Lung (tissue), 11 donors: ENCODE measurements at regions not wholly inside any gene's neighbourhood (a gene's known extent, or its start where the extent isn't known, plus 50 kb on each side); places are given as distances from the start of the nearest gene placed in this dataset.

ENCODE experiments used
- ATAC-seq: fragments of 200-7000 bp; cut with Tn5 transposase; one replicate; pipeline ENCODE4 v1.9.1; 2020; ENCODE audit warnings: moderate number of reproducible peaks; ENCODE audit not compliant: insufficient read depth, low FRiP score
- DNase-seq, 3 donors: peaks; one replicate each; pipeline ENCODE4 v3.0.0-alpha.2; 2013 to 2017
- H3K27ac ChIP-seq, 2 donors: one replicate each; pipeline ENCODE4 v1.5.1; 2013; ENCODE audit warnings: mild to moderate bottlenecking in 2 of 2, moderate library complexity in 2 of 2, control low read depth in 1 of 2, inconsistent platforms in 1 of 2, low read depth in 1 of 2, low read length in 1 of 2
- H3K27me3 ChIP-seq, 3 donors: one replicate each; pipeline ENCODE4 v1.5.1; 2013; ENCODE audit warnings: low read length in 2 of 3; ENCODE audit not compliant: control insufficient read depth in 3 of 3, insufficient read depth in 3 of 3
- H3K36me3 ChIP-seq, 4 donors: one replicate each; pipeline ENCODE4 v1.5.1; 2013; ENCODE audit warnings: low read length in 4 of 4, mild to moderate bottlenecking in 1 of 4, moderate library complexity in 1 of 4; ENCODE audit not compliant: control insufficient read depth in 4 of 4, insufficient read depth in 4 of 4
- H3K4me1 ChIP-seq, 5 donors: one replicate each; pipeline ENCODE4 v1.5.1; 2013; ENCODE audit warnings: low read length in 5 of 5, mild to moderate bottlenecking in 2 of 5, moderate library complexity in 1 of 5; ENCODE audit not compliant: control insufficient read depth in 5 of 5, insufficient read depth in 5 of 5
- H3K4me3 ChIP-seq: one replicate; pipeline ENCODE4 v1.5.1; 2013; ENCODE audit warnings: mild to moderate bottlenecking, control low read depth, moderate library complexity
- H3K9ac ChIP-seq, 2 donors: one replicate each; pipeline ENCODE4 v1.5.1; 2013; ENCODE audit warnings: low read length in 2 of 2, control low read depth in 1 of 2; ENCODE audit not compliant: insufficient read depth in 1 of 2
- H3K9me3 ChIP-seq, 4 donors: one replicate each; pipeline ENCODE4 v1.5.1; 2013; ENCODE audit warnings: low read length in 3 of 4, mild to moderate bottlenecking in 1 of 4, moderate library complexity in 1 of 4; ENCODE audit not compliant: control insufficient read depth in 4 of 4, insufficient read depth in 3 of 4
- CTCF ChIP-seq: IDR thresholded peaks from 2 replicates; pipeline ENCODE4 v1.5.1; 2012; ENCODE audit warnings: mild to moderate bottlenecking; ENCODE audit errors: control extremely low read depth, extremely low read depth
- WGBS, 2 donors: extraction: QIAGEN DNeasy Blood & Tissue Kit; methylation state at CpG; one replicate each; pipeline ENCODE4 v1.1.7; 2013; 5-methylcytosine and 5-hydroxymethylcytosine counted together
- donor health status: control.
- donor health status: control.
- donor health status: Bipolar disorder and iron deficiency.
- donor health status: healthy.
- donor health status: DM: yes; HTN: yes; CAD: no.

DNA sequence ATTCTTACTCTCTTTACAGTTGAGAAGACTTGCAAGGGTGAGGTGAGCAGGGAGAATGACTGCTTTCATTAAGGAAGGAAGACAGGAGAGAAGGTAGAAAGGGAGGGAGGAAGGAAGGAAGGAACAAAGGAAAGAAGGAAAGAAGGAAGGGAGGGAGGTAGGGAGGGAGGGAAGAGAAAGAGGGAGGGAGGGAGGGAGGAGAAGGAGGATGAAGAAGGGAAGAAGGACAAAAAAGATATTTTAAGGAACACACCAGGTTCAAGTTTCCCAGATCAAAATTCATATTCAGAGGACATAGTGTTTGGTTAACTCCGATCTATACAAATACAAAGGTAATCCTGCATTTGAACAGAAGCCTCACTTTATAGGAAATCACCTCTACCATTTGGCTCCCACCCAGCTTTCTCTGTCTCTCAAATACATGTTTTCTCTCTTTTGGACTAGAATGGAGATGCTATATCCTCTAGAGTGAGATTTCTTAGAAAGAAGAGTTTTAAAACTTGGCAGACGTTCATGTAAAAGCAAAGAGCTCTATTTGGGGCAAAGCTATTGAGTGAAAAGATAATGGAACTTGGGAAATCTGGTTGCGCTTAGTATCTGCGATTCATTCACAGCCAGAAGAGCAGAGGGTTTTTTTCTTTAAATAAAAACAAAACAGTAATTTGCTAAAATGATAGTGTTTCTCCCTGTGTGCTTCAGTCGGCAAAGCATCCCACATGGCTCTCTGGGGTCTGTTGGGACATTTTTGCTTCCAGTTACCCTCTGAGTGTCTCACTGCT, 261.9 kb upstream of the LYZL1 start:
- Histone ChIP-seq H3K36me3 (no peaks in the 10 kb centered on the region), H3K4me1 (peaks cover 0 to 23% (median 10%) of the 10 kb centered on the region in 5 donors), H3K27ac (no peak overlapping the region), H3K27me3 (no peaks in the 10 kb centered on the region), H3K4me3 (no peak overlapping the region), H3K9me3 (peaks cover 0 to 2% (median 0%) of the 10 kb centered on the region in 4 donors), H3K9ac (no peak overlapping the region)
- 82 to 91% methylated on average over 5 of the region's 5 CpGs for WGBS, 2 donors
- DNase-seq (peak in 2 of 3 donors; percentile 65 to 80), ATAC-seq (no peak)
- TF ChIP-seq CTCF: no peak

GRCh38 chr10:29028486-29028885, 260.4 kb upstream of the LYZL1 start:
- no peak for TF ChIP-seq CTCF
- WGBS, 2 donors: 46 to 63% methylated on average over 3 of the region's 3 CpGs
- no peak for ATAC-seq

DNA sequence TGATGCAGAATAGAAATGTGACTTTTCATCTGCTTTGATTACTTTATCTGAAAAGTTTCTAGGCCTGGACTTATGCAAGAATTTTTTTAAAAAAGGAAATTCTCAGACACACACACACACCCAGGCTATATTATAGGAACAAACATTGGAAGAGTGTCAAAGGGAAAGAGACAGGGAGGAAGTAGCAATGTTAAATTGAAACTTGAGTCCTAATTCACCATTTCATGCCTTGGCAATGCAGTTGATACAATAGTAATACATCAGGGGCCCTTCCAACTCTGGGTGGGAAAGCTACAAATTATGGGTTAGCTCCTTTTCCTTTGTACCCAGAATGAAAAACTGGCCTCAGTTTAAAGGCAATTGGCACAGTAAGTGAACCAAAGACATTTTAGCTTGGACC, 258.0 kb upstream of the LYZL1 start:
- DNase-seq: peak in 2 of 3 donors; percentile 65 to 75
- no peak for ATAC-seq

More at GRCh38 chr10:29028486-29028885, 260.4 kb upstream of the LYZL1 start:
- H3K27me3 ChIP-seq: no peaks in the 10 kb centered on the region
- H3K9me3 ChIP-seq: peaks cover 0 to 2% (median 0%) of the 10 kb centered on the region in 4 donors
- H3K4me3 ChIP-seq: no peak overlapping the region
- H3K9ac ChIP-seq: no peak overlapping the region
- H3K27ac ChIP-seq: no peak overlapping the region
- no peak for DNase-seq
- H3K4me1 ChIP-seq: peaks cover 0 to 23% (median 6%) of the 10 kb centered on the region in 5 donors
- no peaks in the 10 kb centered on the region for H3K36me3 ChIP-seq

More for the DNA sequence above, 258.0 kb upstream of the LYZL1 start:
- TF ChIP-seq CTCF: no peak
- H3K4me1 ChIP-seq: peaks cover 0 to 23% (median 6%) of the 10 kb centered on the region in 5 donors
- H3K27me3 ChIP-seq: no peaks in the 10 kb centered on the region
- H3K27ac ChIP-seq: no peak overlapping the region
- H3K4me3 ChIP-seq: no peak overlapping the region
- H3K9me3 ChIP-seq: no peaks in the 10 kb centered on the region
- H3K36me3 ChIP-seq: no peaks in the 10 kb centered on the region
- H3K9ac ChIP-seq: no peak overlapping the region
